A673 (cell line): ENCODE measurements at regions not wholly inside any gene's neighbourhood (a gene's known extent, or its start where the extent isn't known, plus 50 kb on each side); places are given as distances from the start of the nearest gene placed in this dataset.

Source experiments
- CTCF ChIP-seq: fragments of 300-800, 200-600 bp; sonication (generic); conservative IDR thresholded peaks from 2 replicates; pipeline ENCODE4 v1.5.1; 2017; ENCODE audit warnings: low read depth, mild to moderate bottlenecking, antibody characterized with exemption, low read length, moderate library complexity, mixed read lengths
- EZH2 ChIP-seq: fragments of 200-600 bp; sonication (generic); IDR thresholded peaks from 2 replicates; pipeline ENCODE4 v1.6.1; 2017; ENCODE audit warnings: borderline replicate concordance, low read depth, mild to moderate bottlenecking, mixed read lengths, antibody characterized with exemption, low read length; ENCODE audit not compliant: poor library complexity, severe bottlenecking

GRCh38 chr2:228786901-228787300 is 484.2 kb downstream of the PID1 start:
- TF ChIP-seq CTCF (no peak), EZH2 (no peak)
